ENCODE measurements at regions not wholly inside any gene's neighbourhood (a gene's known extent, or its start where the extent isn't known, plus 50 kb on each side); places are given as distances from the start of the nearest gene placed in this dataset.

GRCh38 chr1:114323959-114324661, 170.4 kb upstream of the SYT6 start:
- TF ChIP-seq, protein P1, sequence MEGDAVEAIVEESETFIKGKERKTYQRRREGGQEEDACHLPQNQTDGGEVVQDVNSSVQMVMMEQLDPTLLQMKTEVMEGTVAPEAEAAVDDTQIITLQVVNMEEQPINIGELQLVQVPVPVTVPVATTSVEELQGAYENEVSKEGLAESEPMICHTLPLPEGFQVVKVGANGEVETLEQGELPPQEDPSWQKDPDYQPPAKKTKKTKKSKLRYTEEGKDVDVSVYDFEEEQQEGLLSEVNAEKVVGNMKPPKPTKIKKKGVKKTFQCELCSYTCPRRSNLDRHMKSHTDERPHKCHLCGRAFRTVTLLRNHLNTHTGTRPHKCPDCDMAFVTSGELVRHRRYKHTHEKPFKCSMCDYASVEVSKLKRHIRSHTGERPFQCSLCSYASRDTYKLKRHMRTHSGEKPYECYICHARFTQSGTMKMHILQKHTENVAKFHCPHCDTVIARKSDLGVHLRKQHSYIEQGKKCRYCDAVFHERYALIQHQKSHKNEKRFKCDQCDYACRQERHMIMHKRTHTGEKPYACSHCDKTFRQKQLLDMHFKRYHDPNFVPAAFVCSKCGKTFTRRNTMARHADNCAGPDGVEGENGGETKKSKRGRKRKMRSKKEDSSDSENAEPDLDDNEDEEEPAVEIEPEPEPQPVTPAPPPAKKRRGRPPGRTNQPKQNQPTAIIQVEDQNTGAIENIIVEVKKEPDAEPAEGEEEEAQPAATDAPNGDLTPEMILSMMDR (IDR thresholded peaks at IDR 0.05 in 2 of 3, conservative IDR thresholded peaks at IDR 0.05 in 1 of 3; ENCODE audit: insufficient read depth in 2 of 3, low read depth in 1 of 3, low read length in 3 of 3) = no peak
- TF ChIP-seq BHLHE40 (IDR thresholded peaks at IDR 0.05; ENCODE audit: low read length) (no peak), CHD7 (IDR thresholded peaks at IDR 0.05; ENCODE audit: low read depth, low read length) (no peak)
- TF ChIP-seq, protein P2, sequence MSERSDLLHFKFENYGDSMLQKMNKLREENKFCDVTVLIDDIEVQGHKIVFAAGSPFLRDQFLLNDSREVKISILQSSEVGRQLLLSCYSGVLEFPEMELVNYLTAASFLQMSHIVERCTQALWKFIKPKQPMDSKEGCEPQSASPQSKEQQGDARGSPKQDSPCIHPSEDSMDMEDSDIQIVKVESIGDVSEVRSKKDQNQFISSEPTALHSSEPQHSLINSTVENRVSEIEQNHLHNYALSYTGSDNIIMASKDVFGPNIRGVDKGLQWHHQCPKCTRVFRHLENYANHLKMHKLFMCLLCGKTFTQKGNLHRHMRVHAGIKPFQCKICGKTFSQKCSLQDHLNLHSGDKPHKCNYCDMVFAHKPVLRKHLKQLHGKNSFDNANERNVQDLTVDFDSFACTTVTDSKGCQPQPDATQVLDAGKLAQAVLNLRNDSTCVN (CRISPR knock-in tag; IDR thresholded peaks at IDR 0.05) = no peak

All from K562 (cell line).